ENCODE measurements at regions not wholly inside any gene's neighbourhood (a gene's known extent, or its start where the extent isn't known, plus 50 kb on each side); places are given as distances from the start of the nearest gene placed in this dataset.

- TF ChIP-seq CTCF (conservative IDR thresholded peaks at IDR 0.05; ENCODE audit: low read depth, low read length) (no peak), EZH2 (IDR thresholded peaks at IDR 0.05; ENCODE audit: low read length, unreplicated experiment) (no peak), EZH2phosphoT487 (IDR thresholded peaks at IDR 0.05; ENCODE audit: borderline replicate concordance, low read length) (no peak)
These were observed 949.5 kb upstream of the SOX9 start for GRCh38 chr17:71171270-71171669.
